ENCODE measurements at regions not wholly inside any gene's neighbourhood (a gene's known extent, or its start where the extent isn't known, plus 50 kb on each side); places are given as distances from the start of the nearest gene placed in this dataset.

DNA sequence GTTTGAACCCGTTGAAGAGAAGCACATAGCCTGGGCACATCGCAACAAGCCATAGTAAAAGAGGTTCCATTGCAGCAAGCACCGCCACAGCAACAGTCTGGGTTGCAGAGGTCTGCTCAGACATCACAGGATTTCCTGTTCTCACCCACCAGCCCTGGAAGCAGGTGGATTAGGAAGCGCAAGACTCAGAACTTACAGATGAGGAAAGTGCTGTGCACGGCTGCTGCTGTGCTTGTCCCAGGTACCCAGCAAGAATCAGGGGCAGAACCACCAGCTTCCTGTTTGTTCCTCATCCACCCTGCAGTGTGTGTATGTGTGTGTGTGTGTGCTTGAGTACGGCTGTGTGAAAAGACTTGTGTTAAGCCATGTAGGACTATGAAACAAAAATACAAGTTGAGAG lies 124.7 kb upstream of the IRX2 start:
- no peak for TF ChIP-seq POLR2A (IDR thresholded peaks at IDR 0.05)
- TF ChIP-seq, protein P1, sequence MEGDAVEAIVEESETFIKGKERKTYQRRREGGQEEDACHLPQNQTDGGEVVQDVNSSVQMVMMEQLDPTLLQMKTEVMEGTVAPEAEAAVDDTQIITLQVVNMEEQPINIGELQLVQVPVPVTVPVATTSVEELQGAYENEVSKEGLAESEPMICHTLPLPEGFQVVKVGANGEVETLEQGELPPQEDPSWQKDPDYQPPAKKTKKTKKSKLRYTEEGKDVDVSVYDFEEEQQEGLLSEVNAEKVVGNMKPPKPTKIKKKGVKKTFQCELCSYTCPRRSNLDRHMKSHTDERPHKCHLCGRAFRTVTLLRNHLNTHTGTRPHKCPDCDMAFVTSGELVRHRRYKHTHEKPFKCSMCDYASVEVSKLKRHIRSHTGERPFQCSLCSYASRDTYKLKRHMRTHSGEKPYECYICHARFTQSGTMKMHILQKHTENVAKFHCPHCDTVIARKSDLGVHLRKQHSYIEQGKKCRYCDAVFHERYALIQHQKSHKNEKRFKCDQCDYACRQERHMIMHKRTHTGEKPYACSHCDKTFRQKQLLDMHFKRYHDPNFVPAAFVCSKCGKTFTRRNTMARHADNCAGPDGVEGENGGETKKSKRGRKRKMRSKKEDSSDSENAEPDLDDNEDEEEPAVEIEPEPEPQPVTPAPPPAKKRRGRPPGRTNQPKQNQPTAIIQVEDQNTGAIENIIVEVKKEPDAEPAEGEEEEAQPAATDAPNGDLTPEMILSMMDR (IDR thresholded peaks at IDR 0.05), result no peak

Data from transverse colon (tissue), 3 donors.